Left forelimb (tissue), 1 donor: ENCODE measurements at regions not wholly inside any gene's neighbourhood (a gene's known extent, or its start where the extent isn't known, plus 50 kb on each side); places are given as distances from the start of the nearest gene placed in this dataset.
"Not testable (repeated sequence)": the region's sequence is repeated elsewhere in the genome, so short reads cannot be mapped to it uniquely, and the experiment has no call there.

Source experiments
- DNase-seq: peaks from one replicate; pipeline ENCODE4 v3.0.0-alpha.2; 2018; ENCODE audit warnings: low spot score

GRCh38 chr7:126001349-126001748 is 1071.7 kb upstream of the POT1 start:
- no peak for DNase-seq

- no peak for DNase-seq
These were observed 1055.2 kb upstream of the POT1 start for GRCh38 chr7:125984795-125985194.

DNA sequence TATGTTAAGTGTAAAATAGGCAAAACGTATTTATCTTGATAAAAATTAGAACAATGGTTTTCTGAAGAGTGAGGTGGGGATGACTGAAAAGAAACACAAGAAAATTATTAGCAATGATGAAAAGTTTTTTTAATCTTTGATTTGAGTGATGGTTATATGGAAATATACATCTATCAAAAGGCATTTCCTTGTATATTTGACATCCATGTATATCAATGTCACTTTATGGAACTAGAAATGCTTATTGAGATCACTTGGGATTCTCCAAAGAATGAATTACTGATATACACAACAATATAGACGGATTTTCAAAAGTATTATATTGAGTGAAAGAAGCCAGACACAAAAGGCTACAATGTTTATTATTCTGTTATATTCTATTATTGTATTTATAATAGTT is 1042.0 kb upstream of the POT1 start:
- DNase-seq, result no peak

DNA sequence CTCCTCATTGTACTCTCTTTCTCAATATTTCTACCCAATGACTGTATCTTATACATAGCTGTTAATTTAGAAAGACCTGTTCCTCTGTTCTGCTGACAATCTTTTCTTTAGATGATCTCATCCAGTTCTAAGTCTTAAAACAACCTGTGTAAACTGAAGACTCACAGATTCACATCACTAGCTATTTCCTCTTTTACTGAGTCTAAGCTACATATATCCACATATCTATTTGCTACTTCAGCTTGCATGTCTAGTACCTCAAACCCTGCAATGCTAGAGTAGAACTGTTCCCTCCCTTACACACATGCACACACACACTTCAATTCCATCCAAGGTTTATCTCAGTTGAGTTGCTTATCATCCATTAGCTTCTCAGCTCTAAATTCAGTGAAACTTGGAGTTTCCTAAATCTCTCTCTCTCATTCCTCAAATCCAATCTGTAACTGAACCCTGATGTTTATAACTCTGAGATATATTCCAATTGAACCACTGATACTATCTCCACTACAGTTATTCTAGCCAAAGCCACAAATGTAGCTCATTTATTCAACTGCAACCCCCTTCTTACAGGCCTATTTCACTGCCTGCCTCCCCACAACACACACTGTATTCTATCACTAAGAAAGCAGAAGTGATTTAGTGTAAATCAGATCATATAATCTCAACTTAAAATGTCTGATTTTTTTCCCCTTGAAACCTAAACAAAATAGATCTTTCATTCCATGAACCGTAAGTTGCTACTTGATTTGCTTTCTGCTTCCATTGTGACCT is 1036.8 kb upstream of the POT1 start:
- no peak for DNase-seq

- no peak for DNase-seq
These were observed 1005.3 kb upstream of the POT1 start for GRCh38 chr7:125934955-125935354.

DNA sequence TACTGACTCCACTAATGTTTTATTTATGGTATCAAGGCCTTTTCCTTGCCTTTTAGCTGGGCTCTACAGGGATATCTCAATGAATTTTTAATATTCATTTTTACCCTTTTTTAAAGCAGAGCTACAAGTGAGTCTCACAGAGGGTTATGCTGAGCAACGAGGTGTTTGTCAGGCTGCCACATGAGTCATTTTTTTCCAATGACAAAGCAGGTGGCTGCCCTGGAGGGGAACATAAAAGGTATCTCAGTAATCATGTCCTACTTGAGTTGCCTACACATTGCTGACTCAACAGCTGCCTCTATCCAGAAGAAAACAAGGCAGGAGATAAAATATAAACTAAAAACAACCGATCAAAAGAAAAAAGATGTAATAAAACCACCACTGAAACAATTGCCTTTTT is 1004.9 kb upstream of the POT1 start:
- no peak for DNase-seq

DNA sequence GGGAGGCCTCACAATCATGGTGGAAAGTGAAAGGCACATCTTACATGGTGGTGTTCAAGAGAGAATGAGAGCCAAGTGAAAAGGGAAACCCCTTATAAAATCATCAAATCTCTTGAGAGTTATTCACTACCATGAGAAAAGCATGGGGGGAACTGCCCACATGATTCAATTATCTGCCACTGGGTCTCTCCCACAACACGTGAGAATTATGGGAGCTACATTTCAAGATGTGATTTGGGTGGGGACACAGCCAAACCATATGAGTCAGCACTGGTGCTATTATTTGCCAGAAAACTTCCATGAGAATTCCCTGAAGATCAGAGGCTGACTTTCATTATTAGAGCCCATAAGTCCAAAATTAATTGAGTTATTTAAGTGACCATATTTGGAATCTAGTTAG is 1001.2 kb upstream of the POT1 start:
- no peak for DNase-seq

DNA sequence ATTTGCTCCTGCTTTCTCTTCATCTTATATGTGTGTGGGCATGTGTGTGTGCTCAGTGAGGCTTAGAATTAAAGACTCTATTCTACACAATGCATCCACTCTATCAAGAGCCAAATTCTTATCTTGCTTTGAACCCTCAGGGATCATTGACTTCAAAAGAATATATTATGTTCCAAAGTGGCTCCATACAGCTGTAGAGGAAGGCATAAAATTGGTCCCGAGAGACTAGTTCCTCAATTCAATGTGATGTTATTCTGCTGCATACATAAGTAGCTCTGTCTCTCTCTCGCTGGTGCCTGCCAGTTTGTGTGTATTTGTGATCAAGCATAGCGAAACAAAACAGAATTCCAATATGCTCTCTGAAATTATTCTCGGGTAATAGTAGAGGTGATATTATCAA is 997.9 kb upstream of the POT1 start:
- DNase-seq, result no peak

GRCh38 chr7:125926621-125927020 is 997.0 kb upstream of the POT1 start:
- no peak for DNase-seq

- DNase-seq, result no peak
These were observed 994.4 kb upstream of the POT1 start for GRCh38 chr7:125924037-125924436.

DNA sequence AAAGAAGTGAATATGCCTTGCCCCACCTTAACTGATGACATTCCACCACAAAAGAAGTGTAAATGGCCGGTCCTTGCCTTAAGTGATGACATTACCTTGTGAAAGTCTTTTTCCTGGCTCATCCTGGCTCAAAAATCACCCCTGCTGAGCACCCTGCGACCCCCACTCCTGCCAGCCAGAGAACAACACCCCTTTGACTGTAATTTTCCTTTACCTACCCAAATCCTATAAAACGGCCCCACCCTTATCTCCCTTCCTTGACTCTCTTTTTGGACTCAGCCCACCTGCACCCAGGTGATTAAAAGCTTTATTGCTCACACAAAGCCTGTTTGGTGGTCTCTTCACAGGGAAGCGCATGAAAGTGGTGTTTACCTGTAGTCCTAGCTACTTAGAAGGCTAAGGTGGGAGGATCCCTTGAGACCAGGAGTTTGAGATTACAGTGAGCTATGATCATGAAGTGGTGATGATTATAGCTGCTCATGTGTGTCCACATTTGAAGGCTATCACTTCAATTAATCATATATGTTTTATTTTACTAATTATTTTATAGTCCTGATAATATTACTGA is 985.8 kb upstream of the POT1 start:
- DNase-seq, result not testable (repeated sequence)

GRCh38 chr7:125908711-125909110 is 979.1 kb upstream of the POT1 start:
- no peak for DNase-seq

DNA sequence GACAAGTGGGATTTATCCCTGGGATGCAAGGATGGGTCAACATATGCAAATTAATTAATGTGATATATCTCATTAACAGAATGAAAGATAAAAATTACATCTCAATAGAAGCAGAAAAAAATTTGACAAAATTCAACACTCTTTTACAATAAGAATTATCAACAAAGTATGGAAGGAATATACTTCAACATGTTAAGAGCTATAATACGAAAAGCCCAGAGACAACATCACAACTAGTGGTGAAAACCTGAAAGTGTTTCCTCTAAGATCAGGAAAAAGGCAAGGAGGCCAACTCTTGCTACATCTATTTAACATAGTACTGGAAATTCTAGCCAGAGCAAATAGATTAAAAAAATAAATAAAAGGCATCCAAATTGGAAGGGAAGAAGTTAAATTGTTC is 970.0 kb upstream of the POT1 start:
- DNase-seq, result no peak

- no peak for DNase-seq
These were observed 962.8 kb upstream of the POT1 start for GRCh38 chr7:125892434-125892833.

GRCh38 chr7:125878988-125879387 is 949.4 kb upstream of the POT1 start:
- DNase-seq, result no peak

DNA sequence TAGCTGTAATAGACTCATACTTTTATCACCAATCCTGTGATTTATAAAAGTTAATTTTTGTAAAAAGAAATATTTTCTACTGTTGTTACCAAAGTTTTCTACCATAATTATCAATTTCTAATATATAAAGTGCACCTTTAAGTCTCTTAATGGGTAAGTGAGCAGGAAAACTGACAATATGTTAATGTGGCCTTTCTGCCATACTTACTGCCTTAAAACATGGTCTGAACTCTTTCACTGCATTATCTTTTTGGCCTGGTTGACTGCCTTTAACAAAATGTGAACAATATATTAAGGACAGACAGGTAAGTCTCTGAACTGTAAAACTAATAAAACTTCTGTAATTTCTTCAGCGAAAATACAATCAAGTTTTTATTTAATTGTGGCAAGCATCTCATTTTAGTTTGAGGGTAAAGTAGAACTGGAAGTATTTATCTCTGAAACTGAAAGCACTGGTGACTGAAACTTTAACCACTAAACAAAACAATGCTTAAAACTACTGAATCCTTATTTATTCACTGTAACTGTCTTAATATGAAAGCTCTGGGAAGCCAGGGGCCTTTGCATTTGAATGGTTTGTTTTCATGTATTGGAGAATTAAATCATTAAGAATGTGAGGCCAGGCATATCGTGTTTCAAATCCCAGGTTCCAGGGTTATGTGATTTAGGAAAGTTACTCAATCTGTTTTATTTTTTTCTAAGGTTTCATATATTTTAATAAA is 948.8 kb upstream of the POT1 start:
- DNase-seq, result no peak

- no peak for DNase-seq
These were observed 947.6 kb upstream of the POT1 start for GRCh38 chr7:125877246-125877645.

GRCh38 chr7:125876431-125876830 is 946.8 kb upstream of the POT1 start:
- DNase-seq, result no peak

DNA sequence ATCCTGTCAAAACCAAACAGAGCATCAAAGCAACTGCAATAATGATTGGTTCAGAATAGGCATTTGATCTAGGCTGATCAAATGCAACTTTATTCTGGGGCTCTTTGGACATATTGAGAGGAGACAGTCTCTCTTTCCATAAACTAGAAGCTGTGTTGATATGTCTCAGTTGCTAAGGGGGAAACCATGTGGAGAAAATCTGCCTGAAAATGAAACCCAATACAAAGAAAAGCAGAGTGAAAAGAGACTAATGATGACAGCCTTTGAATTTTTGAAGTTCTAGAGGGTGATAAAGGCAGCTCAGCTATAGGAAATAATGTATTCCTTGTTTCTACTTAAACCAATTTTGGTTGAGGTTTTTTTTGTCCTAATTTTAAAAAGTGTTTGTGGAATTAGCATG is 941.8 kb upstream of the POT1 start:
- no peak for DNase-seq

DNA sequence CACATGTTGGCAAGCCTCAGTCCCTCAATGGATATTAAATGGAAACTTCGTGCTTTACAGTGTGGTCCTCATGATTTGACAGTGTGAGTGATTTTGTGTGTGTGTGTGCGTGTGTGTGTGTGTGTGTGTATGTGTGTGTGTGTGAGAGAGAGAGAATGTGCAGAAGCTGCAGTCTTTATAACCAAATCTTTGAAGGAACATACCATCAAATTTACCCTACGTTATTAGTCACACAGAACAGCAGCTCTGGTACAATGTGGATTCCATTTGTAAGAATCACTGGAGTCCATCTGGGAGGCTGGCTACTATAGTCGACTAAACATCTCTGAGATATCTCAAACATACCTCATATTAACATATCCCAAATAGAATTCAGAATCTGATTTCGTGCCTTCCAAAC is 928.0 kb upstream of the POT1 start:
- no peak for DNase-seq

- DNase-seq, result no peak
These were observed 918.5 kb upstream of the POT1 start for GRCh38 chr7:125848157-125848556.

DNA sequence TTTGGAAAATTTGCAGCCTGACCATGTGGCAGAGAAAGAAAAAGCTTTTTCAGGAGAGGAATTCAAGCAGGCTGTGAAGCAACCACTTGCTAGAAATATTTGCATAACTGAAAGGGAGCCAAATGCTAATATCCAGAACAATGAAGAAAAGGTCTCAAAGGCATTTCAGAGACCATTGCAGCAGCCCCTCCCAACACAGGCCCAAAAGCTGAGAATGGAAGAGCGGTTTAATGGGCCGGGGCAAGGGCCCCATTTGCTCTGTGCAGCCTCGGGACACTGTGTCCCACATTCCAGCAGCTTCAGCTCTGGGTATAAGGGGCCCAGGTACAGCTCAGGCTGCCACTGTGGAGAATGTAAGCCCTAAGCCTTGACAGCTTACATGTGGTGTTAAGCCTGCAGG is 918.1 kb upstream of the POT1 start:
- no peak for DNase-seq

DNA sequence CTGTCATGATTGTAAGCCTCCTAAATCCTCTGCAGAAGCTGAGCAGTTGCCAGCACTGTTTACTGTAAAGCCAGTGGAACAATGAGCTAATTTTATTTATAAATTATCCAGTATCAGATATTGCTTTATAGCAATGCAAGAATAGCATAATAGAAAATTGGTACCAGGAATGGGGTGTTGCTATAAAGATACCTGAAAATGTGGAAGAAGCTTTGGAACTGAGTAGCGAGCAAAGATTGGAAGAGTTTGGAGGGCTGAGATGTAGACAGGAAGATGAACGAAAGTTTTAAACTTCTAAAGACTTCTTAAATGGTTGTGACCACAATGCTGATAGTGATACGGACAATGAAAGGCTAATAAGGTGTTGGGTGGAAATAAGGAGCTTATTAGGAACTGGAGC is 917.4 kb upstream of the POT1 start:
- DNase-seq, result no peak
